ENCODE measurements at regions not wholly inside any gene's neighbourhood (a gene's known extent, or its start where the extent isn't known, plus 50 kb on each side); places are given as distances from the start of the nearest gene placed in this dataset.
A peak's percentile ranks its signal among the peaks of the same experiment; 100 is the strongest.

DNA sequence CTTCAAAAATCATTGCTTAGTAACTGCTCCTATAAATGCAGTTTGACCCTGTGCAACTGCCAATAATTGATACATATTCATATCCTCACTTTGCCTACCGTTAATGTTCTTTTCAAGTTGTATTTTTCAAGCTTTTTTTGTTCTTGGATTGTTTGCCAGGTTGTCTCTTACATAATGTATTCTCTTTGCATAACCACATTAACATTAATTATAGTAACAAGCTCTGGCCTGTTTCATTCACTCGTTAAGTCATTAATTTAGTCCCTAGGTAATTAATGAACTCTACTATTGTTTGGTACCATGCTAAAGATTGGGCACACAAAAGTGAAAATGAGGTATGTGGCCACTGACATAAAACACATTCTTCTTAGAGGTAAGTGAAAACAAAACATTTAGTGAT, 1338.8 kb downstream of the NSUN3 start:
- Histone ChIP-seq H3K9me3 (ENCODE audit: low read depth, low read length) (no peaks in the 10 kb centered on the region), H3K9ac (ENCODE audit: insufficient read length) (no peak overlapping the region), H3K36me3 (ENCODE audit: insufficient read depth, low read length) (no peaks in the 10 kb centered on the region), H3K4me3 (no peak overlapping the region), H3K27ac (no peak overlapping the region)
- TF ChIP-seq EZH2 (IDR thresholded peaks at IDR 0.05) (no peak), FOXP2 (optimal IDR thresholded peaks at IDR 0.05; ENCODE audit: control extremely low read depth, extremely low read length, insufficient read depth) (no peak), POLR2AphosphoS5 (IDR thresholded peaks at IDR 0.05; ENCODE audit: borderline replicate concordance, low read depth, low read length) (no peak)
- DNase-seq (ENCODE audit: low read depth, low spot score), result no peak

GRCh38 chr3:95407709-95408463, 1345.0 kb downstream of the NSUN3 start:
- Histone ChIP-seq H3K9ac (ENCODE audit: insufficient read length) (no peak overlapping the region), H3K27ac (no peak overlapping the region)
- no peak for DNase-seq (ENCODE audit: low read depth, low spot score)

DNA sequence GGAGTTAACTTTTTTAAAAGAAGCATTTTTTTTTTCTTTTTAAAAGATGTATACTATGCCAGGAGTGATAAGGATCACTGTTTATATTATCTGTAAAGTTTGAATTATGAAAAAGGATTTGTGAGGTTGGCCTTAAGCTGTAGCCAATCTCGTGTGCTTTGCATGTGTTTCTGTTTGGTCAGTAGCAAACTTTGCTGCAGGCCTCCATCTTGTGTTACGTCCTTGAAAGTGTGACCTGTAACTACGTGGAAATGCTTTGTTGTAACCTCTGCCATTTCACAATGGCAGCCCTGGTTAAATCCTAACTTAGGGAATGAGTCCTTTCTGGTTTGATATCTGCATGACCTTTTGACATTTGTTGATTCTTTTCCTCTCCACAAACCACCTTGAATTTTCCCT, 1345.6 kb downstream of the NSUN3 start:
- Histone ChIP-seq H3K4me3 (no peak overlapping the region), H3K9me3 (ENCODE audit: low read depth, low read length) (no peaks in the 10 kb centered on the region), H3K9ac (ENCODE audit: insufficient read length) (no peak overlapping the region), H3K27ac (no peak overlapping the region), H3K36me3 (ENCODE audit: insufficient read depth, low read length) (no peaks in the 10 kb centered on the region)
- no peak for DNase-seq (ENCODE audit: low read depth, low spot score)
- no peak for TF ChIP-seq EZH2 (IDR thresholded peaks at IDR 0.05)
- no peak for TF ChIP-seq POLR2AphosphoS5 (IDR thresholded peaks at IDR 0.05; ENCODE audit: borderline replicate concordance, low read depth, low read length)
- no peak for TF ChIP-seq FOXP2 (optimal IDR thresholded peaks at IDR 0.05; ENCODE audit: control extremely low read depth, extremely low read length, insufficient read depth)

More at GRCh38 chr3:95407709-95408463, 1345.0 kb downstream of the NSUN3 start:
- Histone ChIP-seq H3K36me3 (ENCODE audit: insufficient read depth, low read length) (no peaks in the 10 kb centered on the region), H3K4me3 (no peak overlapping the region), H3K9me3 (ENCODE audit: low read depth, low read length) (no peaks in the 10 kb centered on the region)
- no peak for TF ChIP-seq POLR2AphosphoS5 (IDR thresholded peaks at IDR 0.05; ENCODE audit: borderline replicate concordance, low read depth, low read length)
- TF ChIP-seq EZH2 (IDR thresholded peaks at IDR 0.05), result no peak
- no peak for TF ChIP-seq FOXP2 (optimal IDR thresholded peaks at IDR 0.05; ENCODE audit: control extremely low read depth, extremely low read length, insufficient read depth)

DNA sequence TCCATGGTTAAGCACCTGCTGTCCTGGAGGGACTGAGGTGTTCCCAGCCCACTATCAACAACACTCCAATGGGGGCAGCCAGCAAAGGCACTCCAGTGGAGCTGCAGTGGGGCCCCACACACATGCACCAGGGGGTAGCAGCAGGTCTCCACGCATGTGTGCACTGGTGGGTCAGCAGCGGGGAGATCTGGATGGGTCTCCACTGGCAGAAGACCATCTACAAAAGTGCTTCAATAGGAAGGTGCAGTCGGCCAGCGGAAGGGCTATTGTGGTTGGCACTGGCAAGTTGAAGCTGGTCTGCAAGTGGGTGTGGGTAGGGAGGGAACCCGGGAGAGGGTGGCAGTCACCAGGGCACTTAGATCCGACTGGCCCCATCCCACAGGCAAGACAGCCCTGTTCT, 1355.4 kb downstream of the NSUN3 start:
- Histone ChIP-seq H3K27ac (no peak overlapping the region), H3K9me3 (ENCODE audit: low read depth, low read length) (no peaks in the 10 kb centered on the region), H3K36me3 (ENCODE audit: insufficient read depth, low read length) (no peaks in the 10 kb centered on the region), H3K4me3 (no peak overlapping the region), H3K9ac (ENCODE audit: insufficient read length) (no peak overlapping the region)
- DNase-seq (ENCODE audit: low read depth, low spot score), result no peak
- no peak for TF ChIP-seq FOXP2 (optimal IDR thresholded peaks at IDR 0.05; ENCODE audit: control extremely low read depth, extremely low read length, insufficient read depth)
- no peak for TF ChIP-seq EZH2 (IDR thresholded peaks at IDR 0.05)
- TF ChIP-seq POLR2AphosphoS5 (IDR thresholded peaks at IDR 0.05; ENCODE audit: borderline replicate concordance, low read depth, low read length), result no peak

DNA sequence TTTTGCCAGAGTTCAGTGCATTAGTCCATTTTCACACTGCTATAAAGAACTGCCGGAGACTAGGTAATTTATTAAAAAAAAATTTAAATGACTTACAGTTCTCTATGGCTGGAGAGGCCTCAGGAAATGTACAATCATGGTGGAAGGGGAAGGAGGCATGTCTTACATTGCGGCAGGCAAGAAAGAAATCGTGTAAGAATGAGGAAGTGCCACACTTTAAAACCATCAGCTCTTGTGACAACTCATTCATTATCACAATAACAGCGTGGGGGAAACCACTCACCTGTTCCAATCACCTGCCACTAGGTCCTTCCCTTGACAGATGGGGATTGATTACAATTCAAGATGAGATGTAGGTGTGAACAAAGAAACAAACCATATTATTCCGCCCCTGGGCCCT, 1361.4 kb downstream of the NSUN3 start:
- Histone ChIP-seq H3K9me3 (ENCODE audit: low read depth, low read length) (no peaks in the 10 kb centered on the region), H3K9ac (ENCODE audit: insufficient read length) (no peak overlapping the region), H3K4me3 (no peak overlapping the region), H3K27ac (no peak overlapping the region), H3K36me3 (ENCODE audit: insufficient read depth, low read length) (no peaks in the 10 kb centered on the region)
- no peak for DNase-seq (ENCODE audit: low read depth, low spot score)
- TF ChIP-seq FOXP2 (optimal IDR thresholded peaks at IDR 0.05; ENCODE audit: control extremely low read depth, extremely low read length, insufficient read depth) (no peak), EZH2 (IDR thresholded peaks at IDR 0.05) (no peak), POLR2AphosphoS5 (IDR thresholded peaks at IDR 0.05; ENCODE audit: borderline replicate concordance, low read depth, low read length) (no peak)

GRCh38 chr3:95434491-95434890, 1371.6 kb downstream of the NSUN3 start:
- H3K4me3 ChIP-seq, result peak overlapping the region; percentile 58
- H3K36me3 ChIP-seq (ENCODE audit: insufficient read depth, low read length), result no peaks in the 10 kb centered on the region; the same call in 1 of the 2 replicates
- no peak for TF ChIP-seq FOXP2 (optimal IDR thresholded peaks at IDR 0.05; ENCODE audit: control extremely low read depth, extremely low read length, insufficient read depth)
- TF ChIP-seq POLR2AphosphoS5 (IDR thresholded peaks at IDR 0.05; ENCODE audit: borderline replicate concordance, low read depth, low read length), result no peak
- no peak for TF ChIP-seq EZH2 (IDR thresholded peaks at IDR 0.05)
- peak overlapping the region; percentile 13 for H3K9ac ChIP-seq (ENCODE audit: insufficient read length)
- no peak for DNase-seq (ENCODE audit: low read depth, low spot score)
- peak overlapping the region; percentile 97 for H3K27ac ChIP-seq
- H3K9me3 ChIP-seq (ENCODE audit: low read depth, low read length), result no peaks in the 10 kb centered on the region

DNA sequence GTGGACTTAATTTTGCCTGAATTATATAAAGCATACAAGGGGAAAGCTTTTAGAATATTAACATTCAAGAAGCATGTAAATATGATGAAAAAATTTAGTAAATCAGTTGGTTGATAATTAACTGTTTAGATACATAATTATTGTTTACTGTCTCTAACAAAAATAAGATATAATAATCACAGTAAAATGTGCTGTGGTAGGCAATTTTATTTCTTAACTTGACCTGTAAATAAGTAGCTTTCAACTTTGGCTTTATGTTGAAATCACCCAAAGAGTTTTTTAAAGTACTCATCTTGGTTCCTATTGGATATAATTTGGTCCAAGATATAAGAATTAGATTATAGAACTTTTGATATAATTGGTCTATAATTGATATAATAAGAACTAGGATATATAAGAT, 1374.5 kb downstream of the NSUN3 start:
- TF ChIP-seq FOXP2 (optimal IDR thresholded peaks at IDR 0.05; ENCODE audit: control extremely low read depth, extremely low read length, insufficient read depth) (no peak), POLR2AphosphoS5 (IDR thresholded peaks at IDR 0.05; ENCODE audit: borderline replicate concordance, low read depth, low read length) (no peak), EZH2 (IDR thresholded peaks at IDR 0.05) (no peak)
- Histone ChIP-seq H3K4me3 (no peak overlapping the region), H3K9me3 (ENCODE audit: low read depth, low read length) (no peaks in the 10 kb centered on the region), H3K27ac (no peak overlapping the region), H3K9ac (ENCODE audit: insufficient read length) (no peak overlapping the region), H3K36me3 (ENCODE audit: insufficient read depth, low read length) (no peaks in the 10 kb centered on the region; the same call in 1 of the 2 replicates)
- DNase-seq (ENCODE audit: low read depth, low spot score), result no peak

GRCh38 chr3:95438274-95438673, 1375.4 kb downstream of the NSUN3 start:
- Histone ChIP-seq H3K9me3 (ENCODE audit: low read depth, low read length) (no peaks in the 10 kb centered on the region), H3K9ac (ENCODE audit: insufficient read length) (no peak overlapping the region), H3K36me3 (ENCODE audit: insufficient read depth, low read length) (no peaks in the 10 kb centered on the region; the same call in 1 of the 2 replicates), H3K4me3 (no peak overlapping the region), H3K27ac (no peak overlapping the region)
- no peak for DNase-seq (ENCODE audit: low read depth, low spot score)
- no peak for TF ChIP-seq EZH2 (IDR thresholded peaks at IDR 0.05)
- TF ChIP-seq FOXP2 (optimal IDR thresholded peaks at IDR 0.05; ENCODE audit: control extremely low read depth, extremely low read length, insufficient read depth), result no peak
- TF ChIP-seq POLR2AphosphoS5 (IDR thresholded peaks at IDR 0.05; ENCODE audit: borderline replicate concordance, low read depth, low read length), result no peak

All from SK-N-MC (cell line).